IMR-90 (cell line): ENCODE measurements at regions not wholly inside any gene's neighbourhood (a gene's known extent, or its start where the extent isn't known, plus 50 kb on each side); places are given as distances from the start of the nearest gene placed in this dataset.

ENCODE experiments used
- ATAC-seq: fragments of 200-7000 bp; cut with Tn5 transposase; 2 replicates; pipeline ENCODE4 v1.9.1; 2020; ENCODE audit warnings: low read depth, mild to moderate bottlenecking, moderate library complexity
- BruUV-seq: library from RNA; stranded (reverse); fragments of 400-500 nt; replicated peaks from 2 replicates; lab custom pipeline; 2021; lab: Mats Ljungman, UMichigan
- CTCF ChIA-PET: fragments of 300-600 bp; formaldehyde crosslinking; extraction: SDS; loops from one replicate; lab custom pipeline; 2021; ENCODE audit warnings: antibody characterized with exemption; lab: Yijun Ruan, JAX
- POLR2A ChIA-PET: fragments of 300-600 bp; sonication (Branson Sonifier 250); formaldehyde crosslinking; loops from one replicate; lab custom pipeline; 2022; ENCODE audit warnings: antibody characterized with exemption; ENCODE audit not compliant: unreplicated experiment; lab: Charles Lee
- DNase-seq: peaks from one replicate; pipeline ENCODE4 v3.0.0; 2013
- H2AFZ ChIP-seq: replicated peaks from 2 replicates; pipeline ENCODE3; 2013; ENCODE audit warnings: low read length, mild to moderate bottlenecking; ENCODE audit not compliant: poor library complexity
- H2AK5ac ChIP-seq: 2 replicates; pipeline ENCODE4 v1.6.1; 2013; ENCODE audit warnings: low read depth, low read length, inconsistent platforms
- H2AK9ac ChIP-seq: replicated peaks from 2 replicates; pipeline ENCODE3; 2013; ENCODE audit warnings: mild to moderate bottlenecking, low read depth, low read length, moderate library complexity; ENCODE audit not compliant: poor library complexity
- H2BK120ac ChIP-seq: 2 replicates; pipeline ENCODE4 v1.6.1; 2013; ENCODE audit warnings: low read depth, low read length, inconsistent platforms
- H2BK15ac ChIP-seq: 3 replicates; pipeline ENCODE4 v1.6.1; 2013; ENCODE audit warnings: low read depth, low read length, inconsistent platforms
- H2BK20ac ChIP-seq: 2 replicates; pipeline ENCODE4 v1.6.1; 2013; ENCODE audit warnings: low read depth, mild to moderate bottlenecking, inconsistent platforms, low read length, moderate library complexity
- H2BK5ac ChIP-seq: 2 replicates; pipeline ENCODE4 v1.6.1; 2013; ENCODE audit warnings: mild to moderate bottlenecking, low read depth, low read length, inconsistent platforms; ENCODE audit not compliant: poor library complexity, severe bottlenecking
- H3K14ac ChIP-seq: replicated peaks from 2 replicates; pipeline ENCODE4 v1.6.1; 2013; ENCODE audit warnings: low read depth, low read length, inconsistent platforms
- H3K18ac ChIP-seq: 2 replicates; pipeline ENCODE4 v1.6.1; 2013; ENCODE audit warnings: low read depth, low read length, control low read depth
- H3K23ac ChIP-seq: 2 replicates; pipeline ENCODE4 v1.6.1; 2013; ENCODE audit warnings: low read depth, low read length, inconsistent platforms
- H3K27ac ChIP-seq: 2 replicates; pipeline ENCODE4 v1.5.1; 2013; ENCODE audit warnings: mild to moderate bottlenecking, control low read depth, low read length; ENCODE audit not compliant: insufficient read depth
- H3K27me3 ChIP-seq: 2 replicates; pipeline ENCODE4 v1.6.1; 2013; ENCODE audit warnings: low read length; ENCODE audit not compliant: control insufficient read depth, insufficient read depth
- H3K36me3 ChIP-seq: 2 replicates; pipeline ENCODE4 v1.6.1; 2013; ENCODE audit warnings: low read length, mixed read lengths; ENCODE audit not compliant: control insufficient read depth, insufficient read depth
- H3K4ac ChIP-seq: 2 replicates; pipeline ENCODE4 v1.6.1; 2013; ENCODE audit warnings: low read depth, low read length, inconsistent platforms
- H3K4me1 ChIP-seq: 2 replicates; pipeline ENCODE4 v1.6.1; 2013; ENCODE audit warnings: low read length, mixed read lengths; ENCODE audit not compliant: control insufficient read depth, insufficient read depth
- H3K4me2 ChIP-seq: 2 replicates; pipeline ENCODE4 v1.6.1; 2013; ENCODE audit warnings: low read depth, mild to moderate bottlenecking, control low read depth, low read length, moderate library complexity
- H3K4me3 ChIP-seq: 2 replicates; pipeline ENCODE4 v1.5.1; 2013; ENCODE audit warnings: low read depth, mild to moderate bottlenecking, control low read depth, low read length, moderate library complexity; ENCODE audit not compliant: insufficient read depth
- H3K56ac ChIP-seq: 2 replicates; pipeline ENCODE4 v1.6.1; 2013; ENCODE audit warnings: low read length, inconsistent platforms; ENCODE audit not compliant: insufficient read depth; ENCODE audit errors: extremely low read depth
- H3K79me1 ChIP-seq, 2 experiments: 2 replicates each; pipeline ENCODE4 v1.6.1; 2013; ENCODE audit warnings: low read length in 2 of 2, inconsistent platforms in 1 of 2, low read depth in 1 of 2
- H3K9ac ChIP-seq: 2 replicates; pipeline ENCODE4 v1.6.1; 2013; ENCODE audit warnings: low read depth, low read length, control low read depth
- H3K9me1 ChIP-seq: 2 replicates; pipeline ENCODE4 v1.6.1; 2013; ENCODE audit warnings: low read length, inconsistent platforms; ENCODE audit not compliant: insufficient read depth
- H3K9me3 ChIP-seq: 2 replicates; pipeline ENCODE4 v1.6.1; 2013; ENCODE audit warnings: low read length; ENCODE audit not compliant: control insufficient read depth, insufficient read depth
- H4K20me1 ChIP-seq: 2 replicates; pipeline ENCODE4 v1.6.1; 2013; ENCODE audit warnings: low read length, inconsistent platforms; ENCODE audit not compliant: insufficient read depth
- H4K5ac ChIP-seq: 2 replicates; pipeline ENCODE4 v1.6.1; 2013; ENCODE audit warnings: mild to moderate bottlenecking, low read depth, low read length, control low read depth
- H4K8ac ChIP-seq, 2 experiments: 2 replicates each; pipeline ENCODE4 v1.6.1; 2013; ENCODE audit warnings: low read depth in 2 of 2, low read length in 2 of 2, control low read depth in 1 of 2, inconsistent platforms in 1 of 2
- H4K91ac ChIP-seq: 2 replicates; pipeline ENCODE4 v1.6.1; 2013; ENCODE audit warnings: low read depth, low read length, inconsistent platforms; ENCODE audit not compliant: insufficient read depth
- CTCF ChIP-seq: conservative IDR thresholded peaks from 2 replicates; pipeline ENCODE4 v1.5.1; 2012; ENCODE audit warnings: mild to moderate bottlenecking, low read depth, low read length, improper control_type of control experiment
- WGBS, 2 experiments: methylation state at CpG; one replicate each; pipeline versions ENCODE4 v1.1.5 to v1.1.7; 2013; ENCODE audit warnings: missing lambda C conversion rate in 2 of 2; ENCODE audit not compliant: insufficient read length in 1 of 2; ENCODE audit errors: extremely low coverage in 2 of 2; 5-methylcytosine and 5-hydroxymethylcytosine counted together
- dilution Hi-C: fragments of 300-500 bp; cut with HindIII; formaldehyde crosslinking; loops from one replicate; pipeline ENCODE4 v1.14.3; 2018; ENCODE audit warnings: low sequenced_read_pairs; ENCODE audit not compliant: unreplicated experiment
- in situ Hi-C: fragments of 300-500 bp; cut with MboI; formaldehyde crosslinking; loops from 3 replicates; pipeline ENCODE4 v1.14.3; 2019; ENCODE audit warnings: low sequenced_read_pairs, inconsistent platforms, mixed read lengths
- intact Hi-C: fragments of 100-400 bp; cut with micrococcal nuclease; formaldehyde crosslinking; loops from 2 replicates; pipeline ENCODE4 v1.10.0; 2022

DNA sequence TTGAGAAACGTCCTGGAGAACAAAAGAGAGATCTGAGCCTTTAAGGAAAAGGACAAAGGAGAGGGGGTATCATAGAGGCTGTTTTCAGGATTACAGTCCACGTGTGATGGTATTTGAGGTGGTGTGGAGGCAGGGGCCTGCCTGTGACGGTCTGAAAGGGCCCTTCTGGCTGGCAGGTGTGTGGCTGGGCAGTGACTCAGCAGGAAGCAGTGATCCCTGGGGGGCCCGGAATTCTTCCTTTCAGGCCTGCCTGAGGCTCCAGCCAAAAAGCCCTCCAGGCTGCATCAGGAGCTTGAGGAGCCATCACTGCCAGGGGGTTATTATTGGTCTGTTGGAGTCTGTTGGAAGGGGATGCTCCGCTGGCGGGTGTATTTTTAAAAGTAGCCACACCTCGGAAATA is 97.2 kb upstream of the TMEM18 start:
- H3K9me3 ChIP-seq, result peaks cover 30% of the 10 kb centered on the region
- no peaks in the 10 kb centered on the region for H3K27me3 ChIP-seq
- no peak overlapping the region for H2AFZ ChIP-seq
- POLR2A ChIA-PET, result no interaction called here
- H3K56ac ChIP-seq, result no peak overlapping the region
- no TSS peak for BruUV-seq
- dilution Hi-C loops, result no loop called here
- H3K18ac ChIP-seq, result no peak overlapping the region
- no peak overlapping the region for H2BK120ac ChIP-seq
- H2BK5ac ChIP-seq, result no peak overlapping the region
- H3K4me3 ChIP-seq, result no peak overlapping the region
- no peak overlapping the region for H4K5ac ChIP-seq
- no peak overlapping the region for H3K14ac ChIP-seq
- TF ChIP-seq CTCF, result no peak
- H3K4me2 ChIP-seq, result no peak overlapping the region
- no peak overlapping the region for H3K9ac ChIP-seq
- no peaks in the 10 kb centered on the region for H3K9me1 ChIP-seq
- no peak overlapping the region for H4K91ac ChIP-seq
- no peaks in the 10 kb centered on the region for H3K79me1 ChIP-seq
- DNase-seq (no peak), ATAC-seq (no peak)
- no peaks in the 10 kb centered on the region for H3K4me1 ChIP-seq
- intact Hi-C loops, result no loop called here
- H3K23ac ChIP-seq, result no peak overlapping the region
- H2BK15ac ChIP-seq, result no peak overlapping the region
- no peak overlapping the region for H3K4ac ChIP-seq
- no peaks in the 10 kb centered on the region for H4K20me1 ChIP-seq
- no peak overlapping the region for H2AK9ac ChIP-seq
- H2AK5ac ChIP-seq, result no peak overlapping the region
- H2BK20ac ChIP-seq, result no peak overlapping the region
- in situ Hi-C loops, result no loop called here
- CTCF ChIA-PET, result no interaction called here
- no peaks in the 10 kb centered on the region for H3K36me3 ChIP-seq
- H3K27ac ChIP-seq, result no peak overlapping the region
- 40% methylated on average over 1 of the region's 7 CpGs; no CpG with 5 or more reads in 1 of the 2 experiments for WGBS, 2 experiments
- H4K8ac ChIP-seq, result no peak overlapping the region
